SJCRH30 (cell line): ENCODE measurements at regions not wholly inside any gene's neighbourhood (a gene's known extent, or its start where the extent isn't known, plus 50 kb on each side); places are given as distances from the start of the nearest gene placed in this dataset.
"Not testable (repeated sequence)": the region's sequence is repeated elsewhere in the genome, so short reads cannot be mapped to it uniquely, and the experiment has no call there.

ENCODE experiments used
- DNase-seq, 2 experiments: peaks; one replicate each; pipeline ENCODE4 v3.0.0-alpha.2; 2015 to 2020
- H3K27ac ChIP-seq: fragments of 250-450 bp; sonication (Bioruptor Pico); 2 replicates; pipeline ENCODE4 v1.5.1; 2020; ENCODE audit warnings: mild to moderate bottlenecking, moderate library complexity
- H3K27me3 ChIP-seq: fragments of 250-450 bp; sonication (Bioruptor Pico); 2 replicates; pipeline ENCODE4 v1.5.1; 2020; ENCODE audit warnings: mild to moderate bottlenecking, moderate library complexity
- H3K36me3 ChIP-seq: fragments of 250-450 bp; sonication (Bioruptor Pico); 2 replicates; pipeline ENCODE4 v1.5.1; 2020; ENCODE audit warnings: mild to moderate bottlenecking, moderate library complexity
- H3K4me1 ChIP-seq: fragments of 250-450 bp; sonication (Bioruptor Pico); 2 replicates; pipeline ENCODE4 v1.5.1; 2020; ENCODE audit warnings: mild to moderate bottlenecking, moderate library complexity
- H3K4me3 ChIP-seq: fragments of 250-450 bp; sonication (Bioruptor Pico); 2 replicates; pipeline ENCODE4 v1.5.1; 2020; ENCODE audit warnings: mild to moderate bottlenecking, moderate library complexity
- H3K9me3 ChIP-seq: fragments of 250-450 bp; sonication (Bioruptor Pico); replicated peaks from 2 replicates; pipeline ENCODE4 v1.5.1; 2020; ENCODE audit warnings: mild to moderate bottlenecking, moderate library complexity

GRCh38 chr7:24075426-24075810 lies 208.6 kb upstream of the NPY start:
- Histone ChIP-seq H3K36me3 (no peaks in the 10 kb centered on the region), H3K27ac (no peak overlapping the region), H3K4me3 (no peak overlapping the region), H3K27me3 (no peaks in the 10 kb centered on the region), H3K9me3 (no peaks in the 10 kb centered on the region), H3K4me1 (peaks cover 3% of the 10 kb centered on the region; the same call in 1 of the 2 replicates)
- no peak for DNase-seq

DNA sequence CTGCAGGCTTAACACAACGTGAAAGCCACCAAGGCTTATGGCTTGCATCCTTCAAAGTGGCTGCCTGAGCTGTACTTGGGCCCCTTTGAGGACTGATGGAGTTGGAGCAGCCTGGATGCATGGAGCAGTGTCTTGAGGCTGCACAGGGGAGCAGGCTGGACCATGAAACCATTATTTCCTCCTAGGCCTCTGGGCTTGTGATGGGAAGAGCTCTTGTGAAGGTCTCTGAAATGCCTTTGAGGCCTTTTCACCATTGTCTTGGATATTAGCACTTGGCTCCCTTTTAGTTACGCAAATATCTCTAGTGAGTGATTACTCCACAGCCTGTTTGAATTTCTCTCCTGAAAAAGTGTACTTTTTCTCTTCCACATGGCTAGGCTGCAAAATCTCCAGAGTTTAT lies 201.2 kb upstream of the NPY start:
- H3K27me3 ChIP-seq: no peaks in the 10 kb centered on the region
- H3K4me1 ChIP-seq: no peaks in the 10 kb centered on the region
- no peak overlapping the region for H3K27ac ChIP-seq
- no peak overlapping the region for H3K4me3 ChIP-seq
- no peaks in the 10 kb centered on the region for H3K36me3 ChIP-seq
- peaks cover 7% of the 10 kb centered on the region; the same call in 1 of the 2 replicates for H3K9me3 ChIP-seq
- no peak for DNase-seq

DNA sequence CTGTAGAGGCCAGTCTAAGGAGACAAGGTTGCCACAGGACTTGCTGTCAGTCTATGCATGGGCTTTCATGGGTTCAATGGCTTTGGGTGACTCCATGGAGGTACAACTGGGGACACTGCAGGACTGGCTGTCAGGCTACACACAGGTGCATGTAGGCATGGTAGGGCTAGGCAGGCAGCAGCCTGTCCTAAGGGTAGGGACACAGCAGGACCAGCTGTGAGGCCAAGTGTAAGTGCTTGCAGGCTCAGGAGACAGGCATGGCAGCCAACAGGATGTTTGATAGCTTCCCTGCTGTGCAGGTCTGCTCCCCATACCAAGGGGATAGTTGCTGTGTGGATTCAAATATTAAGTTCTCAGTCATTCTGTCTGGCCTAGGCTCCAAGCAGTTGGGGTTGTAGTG lies 181.0 kb upstream of the NPY start:
- Histone ChIP-seq H3K27ac (no peak overlapping the region), H3K9me3 (0 out of 2 replicates have a peak, but pooled peaks cover 2% of the 10 kb centered on the region), H3K27me3 (no peaks in the 10 kb centered on the region), H3K36me3 (no peaks in the 10 kb centered on the region), H3K4me3 (no peak overlapping the region), H3K4me1 (no peaks in the 10 kb centered on the region)
- no peak for DNase-seq

- H3K4me3 ChIP-seq: no peak overlapping the region
- no peaks in the 10 kb centered on the region for H3K9me3 ChIP-seq
- H3K27ac ChIP-seq: no peak overlapping the region
- H3K27me3 ChIP-seq: no peaks in the 10 kb centered on the region
- no peak for DNase-seq
- no peaks in the 10 kb centered on the region for H3K36me3 ChIP-seq
- H3K4me1 ChIP-seq: no peaks in the 10 kb centered on the region
These were observed 175.0 kb upstream of the NPY start for GRCh38 chr7:24108906-24109376.

DNA sequence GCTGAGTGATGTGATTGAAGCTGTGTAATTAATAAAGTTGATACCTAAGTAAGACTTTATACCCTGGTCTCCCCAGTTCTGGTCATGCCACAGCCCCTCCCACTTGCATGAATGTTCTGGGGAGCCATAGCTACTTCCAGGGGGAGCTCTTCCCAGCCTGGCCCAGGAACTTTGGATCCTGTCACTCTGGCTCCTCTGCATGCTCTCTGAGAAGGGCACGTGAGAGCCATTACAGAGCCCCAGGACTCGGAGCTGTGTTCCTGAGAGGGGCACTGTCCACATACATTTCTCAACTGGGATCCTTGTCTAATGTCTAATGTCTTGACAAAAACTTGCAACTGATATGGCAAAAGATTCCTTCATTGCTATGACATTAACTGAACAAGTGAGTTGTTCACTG lies 173.9 kb upstream of the NPY start:
- H3K9me3 ChIP-seq: no peaks in the 10 kb centered on the region
- no peak overlapping the region for H3K27ac ChIP-seq
- no peaks in the 10 kb centered on the region for H3K36me3 ChIP-seq
- 0 out of 2 replicates have a peak, but pooled peaks cover 3% of the 10 kb centered on the region for H3K27me3 ChIP-seq
- no peaks in the 10 kb centered on the region for H3K4me1 ChIP-seq
- no peak for DNase-seq
- H3K4me3 ChIP-seq: no peak overlapping the region

DNA sequence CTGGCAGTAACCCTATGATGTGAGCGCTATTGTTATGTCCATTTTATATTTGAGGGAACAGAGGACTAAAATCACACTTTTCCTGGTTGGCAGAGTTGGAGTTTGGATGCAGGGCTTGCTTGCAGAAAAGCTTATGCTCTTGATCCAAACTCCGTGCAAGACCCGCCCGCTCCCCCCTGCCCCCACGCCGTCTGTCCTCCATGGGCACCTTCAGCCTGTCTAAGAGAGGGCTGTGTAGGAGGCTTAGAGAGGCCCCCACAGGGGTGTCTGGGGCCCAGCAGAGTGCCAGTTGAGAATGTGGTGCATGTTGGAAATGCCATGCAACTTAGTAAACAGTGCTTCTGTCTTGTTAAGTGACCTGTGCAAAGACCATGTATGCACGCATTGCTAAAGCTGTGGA lies 170.5 kb upstream of the NPY start:
- H3K36me3 ChIP-seq: no peaks in the 10 kb centered on the region
- H3K27me3 ChIP-seq: 0 out of 2 replicates have a peak, but pooled peaks cover 3% of the 10 kb centered on the region

DNA sequence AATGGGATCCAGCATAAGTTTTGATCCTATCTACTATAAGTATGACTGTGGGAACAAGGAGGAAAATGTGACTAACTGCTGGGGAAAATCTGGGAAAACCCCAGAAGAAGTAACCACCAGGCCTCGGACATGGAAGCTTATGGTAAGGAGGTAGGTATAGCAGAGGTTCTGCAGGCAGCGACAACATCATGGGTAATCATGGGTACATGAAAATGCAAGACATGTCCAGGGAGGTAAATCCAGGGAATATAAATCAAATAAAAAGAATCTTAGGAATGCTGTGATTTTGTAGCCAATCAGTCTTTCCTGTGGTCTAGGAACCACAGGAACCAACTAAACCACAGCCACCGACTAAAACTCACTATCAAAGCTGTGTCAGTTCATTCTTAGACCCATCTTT lies 168.3 kb upstream of the NPY start:
- Histone ChIP-seq H3K4me1 (no peaks in the 10 kb centered on the region), H3K9me3 (no peaks in the 10 kb centered on the region), H3K27ac (no peak overlapping the region)

More for the DNA sequence above, 170.5 kb upstream of the NPY start:
- no peaks in the 10 kb centered on the region for H3K4me1 ChIP-seq
- no peak overlapping the region for H3K27ac ChIP-seq
- DNase-seq: no peak
- no peak overlapping the region for H3K4me3 ChIP-seq
- no peaks in the 10 kb centered on the region for H3K9me3 ChIP-seq

DNA sequence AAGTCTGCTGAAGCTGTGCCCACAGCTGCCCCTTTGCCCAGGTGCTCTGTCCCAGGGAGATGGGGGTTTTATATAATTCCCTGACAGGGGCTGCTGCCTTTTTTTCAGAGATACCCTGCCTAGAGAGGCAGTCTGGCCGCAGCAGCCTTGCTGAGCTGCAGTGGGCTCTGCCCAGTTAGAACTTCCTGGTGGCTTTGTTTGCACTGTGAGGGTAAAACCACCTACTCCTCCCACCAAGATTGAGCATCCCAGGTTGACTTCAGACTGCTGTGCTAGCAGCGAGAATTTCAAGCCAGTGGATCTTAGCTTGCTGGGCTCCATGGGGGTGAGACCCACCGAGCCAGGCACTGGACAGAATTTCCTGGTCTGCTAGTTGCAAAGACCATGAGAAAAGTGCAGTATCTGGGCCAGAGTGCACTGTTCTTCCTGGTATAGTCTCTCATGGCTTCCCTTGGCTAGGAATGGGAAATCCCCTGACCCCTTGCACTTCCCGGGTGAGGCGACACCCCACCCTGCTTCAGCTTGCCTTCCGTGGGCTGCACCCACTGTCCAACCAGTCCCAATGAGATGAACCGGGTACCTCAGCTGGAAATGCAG lies 166.0 kb upstream of the NPY start:
- H3K27me3 ChIP-seq, H3K9me3 ChIP-seq, H3K4me3 ChIP-seq, DNase-seq, H3K27ac ChIP-seq, H3K4me1 ChIP-seq, H3K36me3 ChIP-seq: not testable (repeated sequence)

More for the DNA sequence above, 168.3 kb upstream of the NPY start:
- no peaks in the 10 kb centered on the region for H3K36me3 ChIP-seq
- 0 out of 2 replicates have a peak, but pooled peaks cover 8% of the 10 kb centered on the region for H3K27me3 ChIP-seq
- no peak for DNase-seq
- H3K4me3 ChIP-seq: no peak overlapping the region

DNA sequence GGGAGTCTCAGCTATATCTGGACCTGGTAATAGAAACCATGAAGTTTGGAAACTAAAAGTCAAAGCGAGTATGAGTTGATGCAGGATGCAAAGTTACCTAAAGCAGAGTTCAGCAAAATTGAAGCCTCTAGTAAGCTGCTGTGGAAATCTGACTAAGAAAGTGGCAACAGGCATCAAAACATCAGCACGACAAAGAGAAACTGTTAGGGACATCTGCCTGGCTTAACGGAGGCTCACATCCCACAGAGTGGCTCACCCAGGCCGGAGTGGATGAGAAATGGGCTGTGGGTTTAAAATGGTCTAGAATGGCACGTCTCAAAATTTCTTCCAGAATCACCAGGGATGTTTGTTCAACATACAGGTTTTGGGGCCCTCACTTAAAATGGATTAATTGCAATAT lies 164.1 kb upstream of the NPY start:
- no peaks in the 10 kb centered on the region for H3K9me3 ChIP-seq

DNA sequence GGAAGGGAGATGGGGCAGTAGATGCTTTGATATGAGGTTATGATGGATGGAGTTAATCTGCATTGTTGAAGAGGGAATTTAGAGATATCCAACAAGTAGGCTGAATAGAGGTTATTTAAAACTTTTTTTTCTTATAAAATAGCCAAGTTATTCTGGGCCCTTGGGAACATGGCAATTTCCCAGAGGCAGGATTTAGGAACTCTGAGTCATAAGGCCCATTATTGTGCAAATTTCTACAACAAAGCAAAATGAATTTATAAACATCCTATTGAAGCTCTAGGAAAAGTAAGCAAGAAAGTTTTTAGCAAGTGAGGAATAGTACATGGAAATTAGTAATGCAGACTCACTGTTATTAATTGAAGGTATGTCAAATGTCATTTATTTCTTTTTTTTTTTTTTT lies 160.9 kb upstream of the NPY start:
- DNase-seq: no peak
- Histone ChIP-seq H3K4me3 (no peak overlapping the region), H3K36me3 (no peaks in the 10 kb centered on the region)

More for the DNA sequence above, 164.1 kb upstream of the NPY start:
- H3K27me3 ChIP-seq: 0 out of 2 replicates have a peak, but pooled peaks cover 5% of the 10 kb centered on the region
- no peak overlapping the region for H3K4me3 ChIP-seq
- H3K36me3 ChIP-seq: no peaks in the 10 kb centered on the region
- no peak for DNase-seq
- H3K27ac ChIP-seq: no peak overlapping the region
- no peaks in the 10 kb centered on the region for H3K4me1 ChIP-seq

DNA sequence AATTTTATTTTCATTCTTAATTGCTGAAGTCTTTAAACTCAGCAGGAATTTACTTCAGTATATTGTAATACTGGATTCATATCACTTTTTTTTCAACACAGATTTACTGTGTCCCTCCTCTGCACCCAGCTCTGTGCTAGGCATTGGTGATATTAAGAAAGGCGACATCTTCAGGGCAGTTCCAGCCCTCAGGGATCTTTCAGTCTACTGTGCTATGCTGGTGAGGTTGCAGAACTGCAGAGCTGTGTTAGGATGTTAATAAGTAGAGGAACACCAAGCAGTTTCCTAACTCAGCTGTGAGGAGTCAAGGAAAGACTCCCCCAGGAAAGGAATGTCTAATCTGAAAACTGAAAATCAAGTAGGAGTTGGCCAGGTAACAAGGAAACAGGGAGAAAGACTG lies 158.2 kb upstream of the NPY start:
- DNase-seq: no peak
- H3K4me1 ChIP-seq: no peaks in the 10 kb centered on the region
- H3K4me3 ChIP-seq: no peak overlapping the region
- no peak overlapping the region for H3K27ac ChIP-seq
- no peaks in the 10 kb centered on the region for H3K36me3 ChIP-seq
- no peaks in the 10 kb centered on the region; the same call in 1 of the 2 replicates for H3K27me3 ChIP-seq
- no peaks in the 10 kb centered on the region for H3K9me3 ChIP-seq

More for the DNA sequence above, 160.9 kb upstream of the NPY start:
- no peaks in the 10 kb centered on the region for H3K4me1 ChIP-seq
- H3K9me3 ChIP-seq: no peaks in the 10 kb centered on the region
- H3K27ac ChIP-seq: no peak overlapping the region
- peaks cover 5% of the 10 kb centered on the region; the same call in 1 of the 2 replicates for H3K27me3 ChIP-seq

GRCh38 chr7:24127930-24128329 lies 156.1 kb upstream of the NPY start:
- no peak for DNase-seq
- H3K27me3 ChIP-seq: no peaks in the 10 kb centered on the region; the same call in 1 of the 2 replicates
- H3K36me3 ChIP-seq: no peaks in the 10 kb centered on the region
- no peak overlapping the region for H3K4me3 ChIP-seq
- H3K4me1 ChIP-seq: no peaks in the 10 kb centered on the region
- H3K27ac ChIP-seq: no peak overlapping the region
- H3K9me3 ChIP-seq: no peaks in the 10 kb centered on the region

- Histone ChIP-seq H3K27me3 (no peaks in the 10 kb centered on the region; the same call in 1 of the 2 replicates), H3K4me3 (no peak overlapping the region), H3K9me3 (no peaks in the 10 kb centered on the region), H3K4me1 (no peaks in the 10 kb centered on the region), H3K27ac (no peak overlapping the region), H3K36me3 (no peaks in the 10 kb centered on the region)
- no peak for DNase-seq
These were observed 154.4 kb upstream of the NPY start for GRCh38 chr7:24129597-24129996.

DNA sequence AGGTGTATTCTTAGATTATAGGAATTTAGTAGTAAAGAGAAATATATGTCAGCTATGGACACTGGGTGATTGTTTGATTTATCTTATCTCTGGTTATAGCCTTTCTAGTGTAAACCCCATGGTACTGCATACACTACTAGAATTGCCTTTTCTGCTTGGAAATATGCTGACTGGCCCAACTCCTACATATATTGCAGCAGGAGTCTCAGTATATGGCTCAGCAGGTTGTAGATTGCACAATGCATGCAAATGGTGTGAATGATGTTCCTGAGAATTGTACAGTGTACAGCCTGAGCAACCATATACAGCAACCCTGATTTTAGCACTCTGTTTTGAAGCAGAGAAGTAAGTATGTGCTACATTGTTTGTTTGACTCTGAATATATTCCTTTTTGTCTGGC lies 153.4 kb upstream of the NPY start:
- Histone ChIP-seq H3K4me3 (no peak overlapping the region), H3K27me3 (no peaks in the 10 kb centered on the region; the same call in 1 of the 2 replicates), H3K9me3 (no peaks in the 10 kb centered on the region), H3K27ac (no peak overlapping the region), H3K36me3 (no peaks in the 10 kb centered on the region), H3K4me1 (no peaks in the 10 kb centered on the region)
- no peak for DNase-seq

- peaks cover 3% of the 10 kb centered on the region for H3K4me1 ChIP-seq
- DNase-seq: no peak
- no peak overlapping the region for H3K4me3 ChIP-seq
- no peaks in the 10 kb centered on the region for H3K36me3 ChIP-seq
- no peaks in the 10 kb centered on the region for H3K27me3 ChIP-seq
- H3K9me3 ChIP-seq: no peaks in the 10 kb centered on the region
- no peak overlapping the region for H3K27ac ChIP-seq
These were observed 150.3 kb upstream of the NPY start for GRCh38 chr7:24133691-24134090.

DNA sequence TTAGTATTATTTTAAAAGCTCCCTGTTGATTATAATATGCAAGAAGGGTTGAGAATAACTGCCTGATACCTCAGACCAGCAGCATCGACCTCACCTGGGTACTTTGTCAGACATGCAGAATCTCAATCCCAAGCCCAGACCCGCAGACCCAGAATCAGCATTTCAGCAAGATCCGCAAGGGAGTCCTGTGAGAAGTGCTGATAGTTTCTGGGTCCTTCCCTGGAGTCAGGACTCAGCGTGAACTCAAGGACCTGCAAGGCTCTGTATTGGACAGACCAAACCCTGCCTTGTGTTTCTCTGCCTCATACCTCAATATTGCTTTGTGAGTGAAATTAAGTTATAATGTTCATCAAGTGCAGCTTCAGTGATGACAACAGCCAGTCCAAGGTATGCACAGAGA lies 149.5 kb upstream of the NPY start:
- no peak for DNase-seq
- Histone ChIP-seq H3K9me3 (no peaks in the 10 kb centered on the region), H3K4me1 (peaks cover 4% of the 10 kb centered on the region), H3K27me3 (no peaks in the 10 kb centered on the region), H3K27ac (no peak overlapping the region), H3K4me3 (no peak overlapping the region), H3K36me3 (no peaks in the 10 kb centered on the region)
